Bronchial epithelial cell (primary cell): ENCODE measurements at regions not wholly inside any gene's neighbourhood (a gene's known extent, or its start where the extent isn't known, plus 50 kb on each side); places are given as distances from the start of the nearest gene placed in this dataset.

ENCODE experiments used
- DNase-seq: peaks from one replicate; pipeline ENCODE4 v3.0.0-alpha.2; 2010; ENCODE audit warnings: low read depth
- FAIRE-seq: peaks from 2 replicates; lab custom pipeline; 2011; peaks lifted over from hg19 to GRCh38; lab: Jason Lieb, UNC
- H3K27me3 ChIP-seq: 2 replicates; pipeline ENCODE4 v1.5.1; 2011; ENCODE audit warnings: low read length; ENCODE audit not compliant: control insufficient read depth, insufficient read depth
- H3K36me3 ChIP-seq: 2 replicates; pipeline ENCODE4 v1.5.1; 2011; ENCODE audit warnings: low read length; ENCODE audit not compliant: control insufficient read depth, insufficient read depth
- H3K4me3 ChIP-seq: 2 replicates; pipeline ENCODE4 v1.5.1; 2011; ENCODE audit warnings: mild to moderate bottlenecking, low read depth, low read length, control low read depth
- TF ChIP-seq, protein P1 (sequence below): IDR thresholded peaks from 2 replicates; pipeline ENCODE4 v1.5.1; 2011; ENCODE audit warnings: mild to moderate bottlenecking, moderate library complexity, low read length, control low read depth, inconsistent platforms; ENCODE audit not compliant: insufficient read depth, severe bottlenecking

DNA sequence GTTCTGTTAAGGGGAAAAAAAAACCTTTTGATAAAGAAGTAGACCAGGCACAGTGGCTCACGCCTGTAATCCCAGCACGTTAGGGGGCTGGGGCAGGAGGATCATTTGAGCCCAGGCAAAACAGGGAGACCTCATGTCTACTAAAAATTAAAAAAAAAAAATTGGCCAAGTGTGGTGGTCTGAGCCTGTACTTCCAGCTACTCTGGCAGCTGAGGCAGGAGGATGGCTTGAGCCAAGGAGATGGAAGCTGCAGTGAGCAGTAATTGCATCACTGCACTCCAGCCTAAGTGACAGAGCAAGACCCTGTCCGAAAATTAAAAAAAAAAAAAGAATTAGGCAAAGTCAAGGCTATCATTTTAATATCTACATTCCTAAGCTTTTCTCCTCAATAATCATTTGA, 124.8 kb upstream of the CPM start:
- no peak for FAIRE-seq
- TF ChIP-seq, protein P1, sequence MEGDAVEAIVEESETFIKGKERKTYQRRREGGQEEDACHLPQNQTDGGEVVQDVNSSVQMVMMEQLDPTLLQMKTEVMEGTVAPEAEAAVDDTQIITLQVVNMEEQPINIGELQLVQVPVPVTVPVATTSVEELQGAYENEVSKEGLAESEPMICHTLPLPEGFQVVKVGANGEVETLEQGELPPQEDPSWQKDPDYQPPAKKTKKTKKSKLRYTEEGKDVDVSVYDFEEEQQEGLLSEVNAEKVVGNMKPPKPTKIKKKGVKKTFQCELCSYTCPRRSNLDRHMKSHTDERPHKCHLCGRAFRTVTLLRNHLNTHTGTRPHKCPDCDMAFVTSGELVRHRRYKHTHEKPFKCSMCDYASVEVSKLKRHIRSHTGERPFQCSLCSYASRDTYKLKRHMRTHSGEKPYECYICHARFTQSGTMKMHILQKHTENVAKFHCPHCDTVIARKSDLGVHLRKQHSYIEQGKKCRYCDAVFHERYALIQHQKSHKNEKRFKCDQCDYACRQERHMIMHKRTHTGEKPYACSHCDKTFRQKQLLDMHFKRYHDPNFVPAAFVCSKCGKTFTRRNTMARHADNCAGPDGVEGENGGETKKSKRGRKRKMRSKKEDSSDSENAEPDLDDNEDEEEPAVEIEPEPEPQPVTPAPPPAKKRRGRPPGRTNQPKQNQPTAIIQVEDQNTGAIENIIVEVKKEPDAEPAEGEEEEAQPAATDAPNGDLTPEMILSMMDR = no peak

DNA sequence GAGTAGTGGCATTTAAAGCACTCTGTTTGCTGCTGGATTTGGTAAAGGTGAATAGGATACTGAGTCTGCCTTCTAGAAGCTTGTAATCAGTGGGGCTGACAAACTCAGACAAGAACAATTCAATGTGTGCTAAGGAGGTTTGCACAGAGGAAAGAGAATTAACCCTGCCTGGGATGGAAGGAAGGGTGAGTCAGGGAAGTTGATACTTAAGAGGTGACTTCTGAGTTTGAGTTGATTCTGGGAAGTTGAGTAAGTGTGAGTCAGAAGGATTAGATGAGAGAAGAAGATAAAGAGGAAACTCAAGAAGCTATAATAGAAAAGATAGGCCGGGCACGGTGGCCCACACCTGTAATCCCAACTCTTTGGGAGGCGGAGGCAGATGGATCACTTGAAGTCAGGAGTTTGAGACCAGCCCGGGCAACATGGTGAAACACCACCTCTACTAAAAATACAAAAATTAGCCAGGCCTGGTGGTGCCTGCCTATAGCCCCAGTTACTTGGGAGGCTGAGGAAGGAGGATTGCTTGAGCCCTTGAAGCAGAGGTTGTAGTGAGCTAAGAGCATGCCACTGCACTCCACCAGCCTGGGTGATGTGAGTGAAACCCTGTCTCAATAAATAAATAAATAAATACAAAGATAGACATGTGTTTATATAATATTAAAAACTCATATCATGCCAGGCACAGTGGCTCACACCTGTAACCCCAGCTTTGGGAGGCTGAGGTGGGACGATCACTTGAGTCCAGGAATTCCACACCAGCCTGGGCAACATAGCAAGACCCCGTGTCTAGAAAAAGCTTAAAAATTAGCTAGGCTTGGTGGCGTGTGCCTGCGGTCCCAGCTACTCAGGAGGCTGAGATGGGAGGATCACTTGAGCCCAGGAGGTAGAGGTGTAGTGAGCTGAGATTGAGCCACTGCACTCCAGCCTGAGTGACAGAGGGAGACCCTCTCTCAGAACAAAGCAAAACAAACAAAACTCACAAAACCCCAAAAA, 126.8 kb upstream of the CPM start:
- TF ChIP-seq, protein P1 = no peak
- no peak overlapping the region for H3K4me3 ChIP-seq
- DNase-seq (peak; percentile 98), FAIRE-seq (no peak)
- H3K27me3 ChIP-seq = no peaks in the 10 kb centered on the region
- H3K36me3 ChIP-seq = no peaks in the 10 kb centered on the region

More for the DNA sequence above, 124.8 kb upstream of the CPM start:
- H3K36me3 ChIP-seq = no peaks in the 10 kb centered on the region
- H3K27me3 ChIP-seq = no peaks in the 10 kb centered on the region
- no peak overlapping the region for H3K4me3 ChIP-seq
- DNase-seq = no peak

DNA sequence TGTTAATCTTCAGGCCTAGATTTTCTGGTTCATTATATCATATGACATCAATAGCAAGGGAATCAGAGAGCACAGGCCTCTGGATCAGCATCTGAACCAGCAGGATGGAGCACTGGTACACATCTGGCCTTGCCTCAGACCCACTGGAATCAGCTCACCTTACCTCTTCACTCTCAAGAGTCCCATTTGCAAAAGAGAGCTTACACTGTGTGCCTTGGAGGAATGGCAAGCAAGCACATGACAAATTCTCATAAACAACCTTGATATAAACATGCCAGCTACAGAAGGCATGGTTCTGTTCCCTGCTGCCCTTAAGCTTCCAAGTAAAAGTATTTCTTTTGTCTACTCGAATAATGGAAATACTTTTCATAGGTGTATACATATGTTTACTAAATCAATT, 128.6 kb upstream of the CPM start:
- no peak overlapping the region for H3K4me3 ChIP-seq
- no peaks in the 10 kb centered on the region for H3K36me3 ChIP-seq
- no peaks in the 10 kb centered on the region for H3K27me3 ChIP-seq
- TF ChIP-seq, protein P1 = no peak
- FAIRE-seq (no peak), DNase-seq (no peak)

DNA sequence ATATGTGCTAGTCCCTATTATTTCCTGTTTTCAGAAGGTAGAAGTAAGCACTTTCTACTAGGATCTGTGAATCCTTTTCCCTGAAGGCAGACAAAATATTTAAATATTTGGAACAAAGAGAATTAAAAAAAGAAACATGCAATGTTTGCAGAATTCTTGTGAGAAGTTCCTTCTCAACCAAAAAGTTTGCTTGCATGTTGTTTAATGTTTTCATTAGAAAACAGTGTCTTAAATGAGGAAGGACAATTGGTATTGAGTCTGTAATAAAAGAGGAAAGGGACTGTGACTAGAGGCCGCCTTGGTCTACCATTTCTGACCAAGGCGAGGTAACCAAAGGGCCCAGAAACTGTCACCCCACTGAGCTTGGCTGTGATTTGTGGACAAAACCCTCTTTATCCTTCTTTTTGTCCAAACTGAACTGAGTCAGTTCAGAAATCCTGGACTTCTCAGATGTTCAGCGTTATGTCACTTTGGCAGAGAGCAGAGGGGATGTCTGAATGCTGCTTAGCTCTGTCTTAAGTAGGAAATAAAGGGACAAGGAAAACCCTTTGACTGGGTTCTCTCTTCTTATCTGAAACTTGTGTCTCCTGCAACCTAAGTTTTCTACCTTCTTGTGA, 129.8 kb upstream of the CPM start:
- H3K36me3 ChIP-seq = no peaks in the 10 kb centered on the region
- no peak for FAIRE-seq
- H3K27me3 ChIP-seq = no peaks in the 10 kb centered on the region
- no peak for DNase-seq
- H3K4me3 ChIP-seq = no peak overlapping the region
- TF ChIP-seq, protein P1 = no peak

DNA sequence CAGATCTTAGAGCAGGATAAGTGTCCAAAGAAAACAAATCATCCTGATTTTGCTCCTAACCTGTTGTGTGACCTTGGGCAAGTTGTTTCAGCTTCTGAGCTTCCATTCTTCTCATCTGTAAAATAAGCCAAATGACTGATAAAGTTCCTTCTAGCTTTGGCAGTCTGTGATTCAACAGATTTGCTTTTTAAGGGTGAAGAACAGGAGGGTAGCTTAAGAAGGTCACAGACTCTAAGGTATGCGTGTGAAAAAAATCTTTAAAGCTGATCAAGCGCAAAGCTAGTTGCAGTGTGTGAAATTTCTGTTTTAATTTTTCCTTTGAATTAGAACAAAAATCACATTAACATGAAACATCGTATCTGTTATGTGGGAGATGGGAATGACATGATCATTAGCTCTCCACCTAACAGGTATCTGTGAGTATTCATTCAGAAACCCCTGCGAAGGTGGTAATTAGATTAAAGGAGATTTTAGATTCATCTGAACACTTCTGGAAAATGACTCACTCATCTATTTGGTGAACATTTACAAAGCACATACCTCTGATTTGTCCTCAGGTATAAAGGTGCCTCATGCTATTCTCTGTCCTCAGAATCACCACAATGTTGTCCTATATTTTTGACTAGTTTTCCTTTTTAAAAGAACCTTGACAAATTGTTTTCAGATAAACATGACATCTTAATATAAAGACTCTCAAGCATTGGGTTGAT, 131.9 kb upstream of the CPM start:
- DNase-seq (peak; percentile 59), FAIRE-seq (no peak)
- TF ChIP-seq, protein P1 = no peak
- Histone ChIP-seq H3K36me3 (no peaks in the 10 kb centered on the region), H3K27me3 (no peaks in the 10 kb centered on the region), H3K4me3 (no peak overlapping the region)
